Brain microvascular endothelial cell (primary cell): ENCODE measurements at regions not wholly inside any gene's neighbourhood (a gene's known extent, or its start where the extent isn't known, plus 50 kb on each side); places are given as distances from the start of the nearest gene placed in this dataset.

Experiments used
- DNase-seq: peaks from one replicate; pipeline ENCODE4 v3.0.0-alpha.2; 2020
- H3K27ac ChIP-seq: fragments of 250-450 bp; sonication (Bioruptor Pico); 2 replicates; pipeline ENCODE4 v1.5.1; 2020; ENCODE audit warnings: mild to moderate bottlenecking, moderate library complexity
- H3K27me3 ChIP-seq: fragments of 250-450 bp; sonication (Bioruptor Pico); replicated peaks from 2 replicates; pipeline ENCODE4 v1.5.1; 2020; ENCODE audit warnings: mild to moderate bottlenecking
- H3K36me3 ChIP-seq: fragments of 250-450 bp; sonication (Bioruptor Pico); replicated peaks from 2 replicates; pipeline ENCODE4 v1.5.1; 2020; ENCODE audit warnings: mild to moderate bottlenecking
- H3K4me3 ChIP-seq: 2 replicates; pipeline ENCODE4 v1.5.1; 2011; ENCODE audit warnings: low read depth, mild to moderate bottlenecking, control low read depth, low read length, moderate library complexity
- CTCF ChIP-seq: IDR thresholded peaks from 2 replicates; pipeline ENCODE4 v1.5.1; 2011; ENCODE audit warnings: low read depth, mild to moderate bottlenecking, moderate library complexity, low read length, control low read depth, inconsistent platforms; ENCODE audit errors: missing control alignments
- in situ Hi-C: cut with HindIII; loops from 2 replicates; pipeline ENCODE4 v1.10.0; 2017; ENCODE audit warnings: low sequenced_read_pairs, low pct_ligation_motif_present

- DNase-seq: no peak
- no peaks in the 10 kb centered on the region for H3K27me3 ChIP-seq
- H3K27ac ChIP-seq: no peak overlapping the region
- no peaks in the 10 kb centered on the region for H3K36me3 ChIP-seq
- in situ Hi-C loops: no loop called here
- no peak overlapping the region for H3K4me3 ChIP-seq
- no peak for TF ChIP-seq CTCF
Measured at GRCh38 chr2:204205538-204205937, 269.0 kb downstream of the ICOS start.

GRCh38 chr2:204207866-204208265 lies 271.3 kb downstream of the ICOS start:
- no peak for DNase-seq
- Histone ChIP-seq H3K27ac (no peak overlapping the region), H3K4me3 (no peak overlapping the region), H3K36me3 (no peaks in the 10 kb centered on the region), H3K27me3 (no peaks in the 10 kb centered on the region)
- TF ChIP-seq CTCF: no peak
- in situ Hi-C loops: no loop called here

- no peak for TF ChIP-seq CTCF
- in situ Hi-C loops: no loop called here
- no peak for DNase-seq
- Histone ChIP-seq H3K4me3 (no peak overlapping the region), H3K27me3 (no peaks in the 10 kb centered on the region), H3K36me3 (no peaks in the 10 kb centered on the region), H3K27ac (no peak overlapping the region)
Measured at GRCh38 chr2:204213588-204213987, 277.0 kb downstream of the ICOS start.

- no peaks in the 10 kb centered on the region for H3K27me3 ChIP-seq
- in situ Hi-C loops: no loop called here
- no peak overlapping the region for H3K27ac ChIP-seq
- H3K4me3 ChIP-seq: no peak overlapping the region
- TF ChIP-seq CTCF: no peak
- DNase-seq: no peak
- H3K36me3 ChIP-seq: no peaks in the 10 kb centered on the region
Measured at GRCh38 chr2:204218040-204218439, 281.5 kb downstream of the ICOS start.

GRCh38 chr2:204219196-204219595 lies 282.6 kb downstream of the ICOS start:
- DNase-seq: no peak
- TF ChIP-seq CTCF: no peak
- no peaks in the 10 kb centered on the region for H3K36me3 ChIP-seq
- in situ Hi-C loops: no loop called here
- no peak overlapping the region for H3K4me3 ChIP-seq
- H3K27ac ChIP-seq: no peak overlapping the region
- H3K27me3 ChIP-seq: no peaks in the 10 kb centered on the region

- no peak for TF ChIP-seq CTCF
- DNase-seq: no peak
- H3K27ac ChIP-seq: no peak overlapping the region
Measured at GRCh38 chr2:204220896-204221295, 284.3 kb downstream of the ICOS start.

More at GRCh38 chr2:204220896-204221295, 284.3 kb downstream of the ICOS start:
- in situ Hi-C loops: no loop called here
- Histone ChIP-seq H3K27me3 (no peaks in the 10 kb centered on the region), H3K36me3 (no peaks in the 10 kb centered on the region), H3K4me3 (no peak overlapping the region)
